Left ventricle myocardium inferior (tissue), 1 donor: ENCODE measurements at regions not wholly inside any gene's neighbourhood (a gene's known extent, or its start where the extent isn't known, plus 50 kb on each side); places are given as distances from the start of the nearest gene placed in this dataset.

Experiments used
- DNase-seq: peaks from one replicate; pipeline ENCODE4 v3.0.0-alpha.2; 2020
- H3K27ac ChIP-seq: fragments of 200-600 bp; replicated peaks from 2 replicates; pipeline ENCODE4 v1.8.0; 2021
- H3K27me3 ChIP-seq: fragments of 200-600 bp; 2 replicates; pipeline ENCODE4 v1.8.0; 2021; ENCODE audit warnings: low read depth
- H3K36me3 ChIP-seq: fragments of 200-600 bp; 2 replicates; pipeline ENCODE4 v1.8.0; 2021
- H3K4me1 ChIP-seq: fragments of 200-600 bp; 2 replicates; pipeline ENCODE4 v1.8.0; 2021
- H3K4me3 ChIP-seq: fragments of 200-600 bp; 2 replicates; pipeline ENCODE4 v1.8.0; 2021; ENCODE audit warnings: mild to moderate bottlenecking, moderate library complexity
- H3K9me3 ChIP-seq: fragments of 200-600 bp; replicated peaks from 2 replicates; pipeline ENCODE4 v1.8.0; 2021
- CTCF ChIP-seq: fragments of 200-600 bp; IDR thresholded peaks from 2 replicates; pipeline ENCODE4 v1.8.0; 2021; ENCODE audit warnings: antibody characterized with exemption, mild to moderate bottlenecking, borderline replicate concordance
- intact Hi-C: fragments of 100-400 bp; cut with micrococcal nuclease; formaldehyde crosslinking; loops from one replicate; pipeline ENCODE4 v1.11.0; 2022
- donor health status: DM: no; HTN: yes; CAD: no; lungs with severe emphysema.

DNA sequence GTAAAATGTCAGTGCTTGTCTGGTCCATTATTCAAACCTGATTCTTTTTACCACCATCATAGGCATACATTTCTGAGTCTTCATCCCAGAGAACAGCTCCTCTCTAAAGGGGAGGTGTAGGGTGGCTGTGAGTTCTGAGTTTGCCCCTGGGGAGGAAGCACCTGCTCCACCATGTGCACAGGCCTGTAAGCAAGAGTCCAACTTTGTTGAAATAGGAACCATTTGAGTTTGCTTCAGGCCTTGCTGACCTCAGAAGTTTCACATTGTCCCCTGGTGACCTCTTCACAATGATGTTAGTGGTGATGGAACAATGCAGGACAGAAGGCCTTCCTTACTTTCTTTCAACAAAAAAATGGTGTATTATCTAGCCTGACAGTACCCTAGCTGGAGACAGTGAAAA is 54.6 kb upstream of the TOP3B start:
- no peak overlapping the region for H3K4me3 ChIP-seq
- no peaks in the 10 kb centered on the region for H3K36me3 ChIP-seq
- H3K9me3 ChIP-seq: no peaks in the 10 kb centered on the region
- H3K4me1 ChIP-seq: no peaks in the 10 kb centered on the region
- no peak for TF ChIP-seq CTCF
- intact Hi-C loops: no loop called here
- H3K27me3 ChIP-seq: peaks cover 37% of the 10 kb centered on the region
- no peak overlapping the region for H3K27ac ChIP-seq
- no peak for DNase-seq

DNA sequence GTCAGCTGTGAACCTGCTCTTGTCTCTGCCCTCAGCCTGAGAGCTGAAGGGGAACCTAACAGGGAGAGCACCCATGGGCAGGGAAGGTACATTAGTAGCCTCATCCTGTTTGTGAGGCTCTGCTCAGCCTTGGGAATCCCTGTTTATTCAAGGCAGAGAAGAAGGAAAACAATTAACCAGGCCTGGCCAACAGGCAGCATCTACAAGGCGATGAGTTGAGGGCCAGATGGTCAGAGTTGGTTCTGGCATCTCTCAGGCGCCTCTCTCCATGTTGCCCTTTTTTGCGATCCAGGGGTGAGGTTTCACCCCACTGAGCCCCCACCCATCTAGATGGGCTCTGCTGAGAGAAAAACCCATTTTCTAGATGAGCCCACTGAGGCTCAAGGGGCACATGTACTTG is 54.0 kb upstream of the TOP3B start:
- no peak overlapping the region for H3K4me3 ChIP-seq
- no peaks in the 10 kb centered on the region for H3K36me3 ChIP-seq
- no peak for TF ChIP-seq CTCF
- H3K27ac ChIP-seq: no peak overlapping the region
- no peak for DNase-seq
- no peaks in the 10 kb centered on the region for H3K4me1 ChIP-seq
- H3K9me3 ChIP-seq: no peaks in the 10 kb centered on the region
- intact Hi-C loops: no loop called here
- peaks cover 40% of the 10 kb centered on the region for H3K27me3 ChIP-seq

DNA sequence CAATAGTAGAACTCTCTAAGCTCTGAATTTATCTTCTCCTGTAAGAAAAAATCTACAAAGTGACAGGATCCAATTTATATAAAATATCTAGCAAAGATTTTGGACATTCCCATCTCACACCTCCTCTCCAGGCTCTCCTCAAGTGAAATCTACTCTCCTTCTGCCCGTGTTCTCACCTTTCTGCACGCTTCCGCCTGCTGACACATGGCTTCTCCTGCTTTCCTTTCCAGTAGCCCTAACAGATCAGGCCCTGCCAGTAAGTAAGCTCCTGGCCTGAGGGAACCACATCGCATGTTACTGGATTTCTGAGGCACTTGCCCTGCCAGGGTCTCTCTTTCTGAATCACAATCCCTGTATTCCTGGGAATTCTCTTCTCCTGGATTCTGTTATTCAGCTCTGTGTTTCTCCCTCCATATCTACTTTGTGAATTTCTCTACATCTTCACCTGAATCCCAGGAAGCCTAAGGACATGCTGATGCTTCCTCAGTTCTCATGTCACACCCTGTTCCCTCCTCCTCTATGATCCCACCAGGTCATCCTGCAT is 53.3 kb upstream of the TOP3B start:
- intact Hi-C loops: no loop called here
- H3K36me3 ChIP-seq: no peaks in the 10 kb centered on the region
- no peak for TF ChIP-seq CTCF
- H3K27ac ChIP-seq: no peak overlapping the region
- DNase-seq: no peak
- no peak overlapping the region for H3K4me3 ChIP-seq
- no peaks in the 10 kb centered on the region for H3K4me1 ChIP-seq
- peaks cover 40% of the 10 kb centered on the region for H3K27me3 ChIP-seq
- no peaks in the 10 kb centered on the region for H3K9me3 ChIP-seq

DNA sequence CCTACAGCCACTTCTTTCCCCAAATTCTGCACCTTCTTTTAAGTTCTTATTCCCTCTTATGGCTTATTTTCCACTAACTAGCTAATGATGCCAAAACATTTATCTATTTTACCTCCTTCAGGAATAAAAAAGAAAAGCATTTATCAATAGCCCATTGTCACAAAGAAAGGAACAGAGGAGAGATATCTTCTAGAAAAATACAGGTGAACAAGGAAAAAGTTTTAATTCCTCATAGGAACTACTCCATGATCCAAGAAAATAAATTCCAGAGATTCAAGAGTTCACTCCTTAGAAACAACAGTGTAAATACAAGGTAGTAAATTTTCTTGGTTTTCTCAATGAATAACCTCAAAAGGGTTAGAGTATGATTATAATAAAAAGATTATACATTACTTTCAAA is 52.6 kb upstream of the TOP3B start:
- no peaks in the 10 kb centered on the region for H3K4me1 ChIP-seq
- TF ChIP-seq CTCF: no peak
- no peaks in the 10 kb centered on the region for H3K36me3 ChIP-seq
- peaks cover 40% of the 10 kb centered on the region for H3K27me3 ChIP-seq
- no peaks in the 10 kb centered on the region for H3K9me3 ChIP-seq
- intact Hi-C loops: no loop called here
- no peak overlapping the region for H3K27ac ChIP-seq
- DNase-seq: no peak
- no peak overlapping the region for H3K4me3 ChIP-seq

GRCh38 chr22:22034469-22035132 is 52.0 kb upstream of the TOP3B start:
- intact Hi-C loops: no loop called here
- Histone ChIP-seq H3K4me1 (no peaks in the 10 kb centered on the region), H3K4me3 (no peak overlapping the region), H3K9me3 (no peaks in the 10 kb centered on the region), H3K27ac (no peak overlapping the region), H3K27me3 (peaks cover 35% of the 10 kb centered on the region), H3K36me3 (no peaks in the 10 kb centered on the region)
- no peak for TF ChIP-seq CTCF
- no peak for DNase-seq
